GM12878 (cell line): ENCODE measurements at regions not wholly inside any gene's neighbourhood (a gene's known extent, or its start where the extent isn't known, plus 50 kb on each side); places are given as distances from the start of the nearest gene placed in this dataset.

Experiments used
- ATAC-seq: fragments of 200-7000 bp; cut with Tn5 transposase; 3 replicates; pipeline ENCODE4 v1.9.1; 2020; ENCODE audit warnings: mild to moderate bottlenecking, moderate library complexity
- BruUV-seq: library from RNA; stranded (reverse); fragments of 400-500 nt; replicated peaks from 2 replicates; lab custom pipeline; 2021; lab: Mats Ljungman, UMichigan
- CTCF ChIA-PET: fragments of 300-600 bp; sonication (Branson Sonifier 250); formaldehyde crosslinking; extraction: SDS; loops from one replicate; lab custom pipeline; 2021; ENCODE audit warnings: inconsistent platforms; lab: Yijun Ruan, JAX
- POLR2A ChIA-PET: fragments of 350-600 bp; formaldehyde crosslinking; extraction: SDS; loops from one replicate; lab custom pipeline; 2021; ENCODE audit warnings: inconsistent platforms; lab: Charles Lee
- RAD21 ChIA-PET: fragments of 300-600 bp; sonication (Branson Sonifier 250); formaldehyde crosslinking; loops from one replicate; lab custom pipeline; 2023; ENCODE audit warnings: antibody characterized with exemption; ENCODE audit not compliant: unreplicated experiment; lab: Charles Lee
- SMC1A ChIA-PET: fragments of 300-600 bp; sonication (Branson Sonifier 250); formaldehyde crosslinking; loops from one replicate; lab custom pipeline; 2023; ENCODE audit not compliant: unreplicated experiment, uncharacterized antibody; lab: Charles Lee
- DNase-seq: peaks from one replicate; pipeline ENCODE4 v3.0.0-alpha.2; 2011; ENCODE audit warnings: low read depth, low spot score
- FAIRE-seq: peaks from 3 replicates; lab custom pipeline; 2011; peaks lifted over from hg19 to GRCh38; lab: Jason Lieb, UNC
- H2AFZ ChIP-seq: 2 replicates; pipeline ENCODE4 v1.6.0; 2011; ENCODE audit warnings: low read depth, low read length, control low read depth; ENCODE audit not compliant: control insufficient read depth
- H3K27ac ChIP-seq: 2 replicates; pipeline ENCODE4 v1.5.1; 2011; ENCODE audit warnings: control low read depth; ENCODE audit not compliant: control insufficient read depth, insufficient read depth
- H3K27me3 ChIP-seq, 2 experiments: replicated peaks in 1 of 2; 2 replicates each; pipeline versions ENCODE4 v1.6.0 to v1.6.1; 2011; ENCODE audit warnings: low read length in 1 of 2; ENCODE audit not compliant: control insufficient read depth in 2 of 2, insufficient read depth in 2 of 2
- H3K36me3 ChIP-seq, 2 experiments: 2 replicates each; pipeline ENCODE4 v1.5.1; 2011; ENCODE audit warnings: low read length in 1 of 2; ENCODE audit not compliant: control insufficient read depth in 2 of 2, insufficient read depth in 2 of 2
- H3K4me1 ChIP-seq: 2 replicates; pipeline ENCODE4 v1.6.1; 2011; ENCODE audit warnings: mild to moderate bottlenecking, low read length, moderate library complexity, mixed read lengths; ENCODE audit not compliant: control insufficient read depth, insufficient read depth
- H3K4me2 ChIP-seq: 2 replicates; pipeline ENCODE4 v1.6.0; 2011; ENCODE audit warnings: control low read depth; ENCODE audit not compliant: control insufficient read depth, insufficient read depth
- H3K4me3 ChIP-seq: fragments of 200-600 bp; sonication (generic); 2 replicates; pipeline ENCODE4 v1.5.1; 2016
- H3K79me2 ChIP-seq: 2 replicates; pipeline ENCODE4 v1.6.0; 2011; ENCODE audit warnings: low read length; ENCODE audit not compliant: control insufficient read depth, insufficient read depth
- H3K9ac ChIP-seq: 2 replicates; pipeline ENCODE4 v1.8.0; 2011; ENCODE audit warnings: low read length, control low read depth, mixed read lengths; ENCODE audit not compliant: control insufficient read depth, insufficient read depth
- H3K9me3 ChIP-seq: replicated peaks from 3 replicates; pipeline ENCODE4 v1.5.1; 2011; ENCODE audit warnings: mild to moderate bottlenecking, low read length; ENCODE audit not compliant: control insufficient read depth, insufficient read depth
- H4K20me1 ChIP-seq: 2 replicates; pipeline ENCODE4 v1.6.0; 2011; ENCODE audit not compliant: control insufficient read depth, insufficient read depth
- ASH2L ChIP-seq: fragments of 300-600, 200-600 bp; sonication (generic); IDR thresholded peaks from 2 replicates; pipeline ENCODE4 v1.6.1; 2017; ENCODE audit warnings: low read depth, mild to moderate bottlenecking, borderline replicate concordance
- HCFC1 ChIP-seq: fragments of 150-350 bp; IDR thresholded peaks from 2 replicates; pipeline ENCODE4 v1.6.1; 2014; ENCODE audit warnings: low read length
- NKRF ChIP-seq: fragments of 450-650 bp; conservative IDR thresholded peaks from 2 replicates; pipeline ENCODE4 v1.6.1; 2017; ENCODE audit warnings: mild to moderate bottlenecking, moderate library complexity
- NR2C2 ChIP-seq: IDR thresholded peaks from 2 replicates; pipeline ENCODE4 v1.6.1; 2011; ENCODE audit warnings: borderline replicate concordance, low read depth; ENCODE audit not compliant: control insufficient read depth, insufficient read length
- PAX8 ChIP-seq: fragments of 450-650 bp; IDR thresholded peaks from 2 replicates; pipeline ENCODE4 v1.6.1; 2017; ENCODE audit warnings: mild to moderate bottlenecking, moderate library complexity
- POLR2AphosphoS5 ChIP-seq: IDR thresholded peaks from 2 replicates; pipeline ENCODE4 v1.6.1; 2011; ENCODE audit warnings: mild to moderate bottlenecking, low read length, inconsistent platforms
- USF1 ChIP-seq: IDR thresholded peaks from 2 replicates; pipeline ENCODE4 v1.6.1; 2011; ENCODE audit warnings: borderline replicate concordance, low read depth, mild to moderate bottlenecking, moderate library complexity, mixed read lengths, low read length; ENCODE audit not compliant: insufficient read depth; ENCODE audit errors: extremely low read length
- ZNF687 ChIP-seq: fragments of 450-650 bp; IDR thresholded peaks from 2 replicates; pipeline ENCODE4 v1.6.1; 2017; ENCODE audit warnings: mild to moderate bottlenecking, moderate library complexity
- WGBS: methylation state at CpG from one replicate; pipeline ENCODE4 v1.1.6; 2016; ENCODE audit warnings: low lambda C conversion rate; ENCODE audit not compliant: insufficient replicate concordance, insufficient coverage; ENCODE audit errors: missing lambda C conversion rate; 5-methylcytosine and 5-hydroxymethylcytosine counted together
- in situ Hi-C: fragments of 300-500 bp; cut with MboI; formaldehyde crosslinking; loops from 9 replicates; pipeline ENCODE4 v1.14.3; 2018; ENCODE audit warnings: mixed read lengths
- intact Hi-C: fragments of 100-400 bp; cut with micrococcal nuclease; formaldehyde crosslinking; loops from one replicate; pipeline ENCODE4 v1.14.2; 2022; ENCODE audit not compliant: unreplicated experiment

GRCh38 chr2:8219096-8219495, 462.8 kb upstream of the ID2 start:
- H3K4me3 ChIP-seq = no peak overlapping the region
- H2AFZ ChIP-seq = no peak overlapping the region
- H3K79me2 ChIP-seq = no peaks in the 10 kb centered on the region
- in situ Hi-C loops = no loop called here
- ChIA-PET CTCF (interaction anchor here (0.7 to 1.0 kb wide), 2 partner anchors 9 to 27 kb away, joined by 3 read pairs; no protein-coding TSS in a partner anchor), POLR2A (no interaction called here), RAD21 (no interaction called here), SMC1A (interaction anchor here (1.0 to 2.6 kb wide), 5 partner anchors 8 to 52 kb away, joined by 3 to 15 read pairs (median 6); no protein-coding TSS in a partner anchor)
- DNase-seq (no peak), FAIRE-seq (no peak), ATAC-seq (no peak)
- H3K36me3 ChIP-seq = no peaks in the 10 kb centered on the region
- H3K4me1 ChIP-seq = no peaks in the 10 kb centered on the region; the same call in 1 of the 2 replicates
- TF ChIP-seq USF1 = no peak
- H3K9ac ChIP-seq = no peak overlapping the region
- 66% methylated on average over 8 of the region's 8 CpGs for WGBS
- no peaks in the 10 kb centered on the region for H3K27me3 ChIP-seq
- intact Hi-C loops = no loop called here
- H3K27ac ChIP-seq = no peak overlapping the region
- no peaks in the 10 kb centered on the region; the same call in 2 of the 3 replicates for H3K9me3 ChIP-seq
- no peak overlapping the region for H3K4me2 ChIP-seq
- BruUV-seq = no TSS peak
- H4K20me1 ChIP-seq = no peaks in the 10 kb centered on the region

GRCh38 chr2:8219631-8220355, 462.1 kb upstream of the ID2 start:
- Histone ChIP-seq H3K4me2 (no peak overlapping the region), H3K9ac (no peak overlapping the region), H3K27me3 (no peaks in the 10 kb centered on the region), H3K4me1 (no peaks in the 10 kb centered on the region; the same call in 1 of the 2 replicates), H3K36me3 (no peaks in the 10 kb centered on the region), H4K20me1 (no peaks in the 10 kb centered on the region), H2AFZ (no peak overlapping the region), H3K27ac (no peak overlapping the region), H3K4me3 (no peak overlapping the region), H3K9me3 (no peaks in the 10 kb centered on the region; the same call in 2 of the 3 replicates), H3K79me2 (no peaks in the 10 kb centered on the region)
- RAD21 ChIA-PET = interaction anchor here (0.6 to 0.9 kb wide), 2 partner anchors 14 to 504 kb away, joined by 3 to 4 read pairs; no protein-coding TSS in a partner anchor
- no peak for ATAC-seq
- SMC1A ChIA-PET = interaction anchor here (1.2 to 2.6 kb wide), 4 partner anchors 9 to 33 kb away, joined by 3 to 15 read pairs (median 6); no protein-coding TSS in a partner anchor
- POLR2A ChIA-PET = no interaction called here
- CTCF ChIA-PET = no interaction called here
- WGBS = 54% methylated on average over 22 of the region's 22 CpGs
- intact Hi-C loops = no loop called here
- TF ChIP-seq ASH2L (no peak), NR2C2 (no peak), ZNF687 (no peak), HCFC1 (no peak), NKRF (no peak), PAX8 (no peak), POLR2AphosphoS5 (no peak)
- TF ChIP-seq, all 136 proteins: peak for 0
- DNase-seq (no peak), FAIRE-seq (no peak)
- BruUV-seq = no TSS peak
- in situ Hi-C loops = no loop called here
